Prostate gland (tissue), 2 donors: ENCODE measurements at regions not wholly inside any gene's neighbourhood (a gene's known extent, or its start where the extent isn't known, plus 50 kb on each side); places are given as distances from the start of the nearest gene placed in this dataset.

Experiments
- DNase-seq: peaks from one replicate; pipeline ENCODE4 v3.0.0-alpha.2; 2019; ENCODE audit warnings: low spot score
- H3K27ac ChIP-seq, 2 donors: fragments of 200-600 bp; sonication (generic); 2 replicates each; pipeline ENCODE4 v1.5.1; 2017 to 2019
- H3K27me3 ChIP-seq: fragments of 200-600 bp; sonication (generic); replicated peaks from 2 replicates; pipeline ENCODE4 v1.5.1; 2019; ENCODE audit not compliant: insufficient read depth
- H3K36me3 ChIP-seq, 2 donors: fragments of 200-600 bp; sonication (generic); 1 replicate in 1 of 2; 2 replicates in 1 of 2; pipeline versions ENCODE4 v1.5.1 to v1.8.1; 2017 to 2019
- H3K4me1 ChIP-seq: fragments of 200-600 bp; sonication (generic); replicated peaks from 2 replicates; pipeline ENCODE4 v1.5.1; 2019
- H3K4me3 ChIP-seq, 2 donors: fragments of 200-600 bp; sonication (generic); 2 replicates each; pipeline ENCODE4 v1.5.1; 2017 to 2019
- H3K9me3 ChIP-seq: fragments of 200-600 bp; sonication (generic); 2 replicates; pipeline ENCODE4 v1.5.1; 2017
- POLR2A ChIP-seq: fragments of 450-650 bp; IDR thresholded peaks from one replicate; pipeline ENCODE4 v1.6.1; 2016; ENCODE audit warnings: antibody characterized with exemption, mild to moderate bottlenecking
- POLR2AphosphoS5 ChIP-seq: sonication (generic); formaldehyde crosslinking; IDR thresholded peaks from one replicate; pipeline ENCODE4 v1.6.1; 2017; ENCODE audit warnings: antibody characterized with exemption
- WGBS: methylation state at CpG from one replicate; pipeline ENCODE4 v1.1.5; 2018; 5-methylcytosine and 5-hydroxymethylcytosine counted together
- intact Hi-C: fragments of 100-400 bp; cut with DNase I; formaldehyde crosslinking; loops from one replicate; pipeline ENCODE4 v1.14.2; 2022
- TF ChIP-seq, protein P1 (sequence below), 4 experiments: fragments of 200-600 bp in 2 of 4; fragments of 450-650 bp in 2 of 4; sonication (generic) in 2 of 4; IDR thresholded peaks; 1 replicate in 3 of 4; 2 replicates in 1 of 4; pipeline ENCODE4 v1.5.1; 2016 to 2019; ENCODE audit warnings: antibody characterized with exemption in 4 of 4, mild to moderate bottlenecking in 2 of 4, moderate library complexity in 2 of 4

GRCh38 chr2:118457951-118458350 is 369.7 kb downstream of the INSIG2 start:
- Histone ChIP-seq H3K4me1 (no peaks in the 10 kb centered on the region), H3K9me3 (no peaks in the 10 kb centered on the region), H3K27ac (no peak overlapping the region), H3K36me3 (no peaks in the 10 kb centered on the region), H3K4me3 (no peak overlapping the region), H3K27me3 (no peaks in the 10 kb centered on the region)
- TF ChIP-seq POLR2A (no peak), POLR2AphosphoS5 (no peak)
- TF ChIP-seq, protein P1, sequence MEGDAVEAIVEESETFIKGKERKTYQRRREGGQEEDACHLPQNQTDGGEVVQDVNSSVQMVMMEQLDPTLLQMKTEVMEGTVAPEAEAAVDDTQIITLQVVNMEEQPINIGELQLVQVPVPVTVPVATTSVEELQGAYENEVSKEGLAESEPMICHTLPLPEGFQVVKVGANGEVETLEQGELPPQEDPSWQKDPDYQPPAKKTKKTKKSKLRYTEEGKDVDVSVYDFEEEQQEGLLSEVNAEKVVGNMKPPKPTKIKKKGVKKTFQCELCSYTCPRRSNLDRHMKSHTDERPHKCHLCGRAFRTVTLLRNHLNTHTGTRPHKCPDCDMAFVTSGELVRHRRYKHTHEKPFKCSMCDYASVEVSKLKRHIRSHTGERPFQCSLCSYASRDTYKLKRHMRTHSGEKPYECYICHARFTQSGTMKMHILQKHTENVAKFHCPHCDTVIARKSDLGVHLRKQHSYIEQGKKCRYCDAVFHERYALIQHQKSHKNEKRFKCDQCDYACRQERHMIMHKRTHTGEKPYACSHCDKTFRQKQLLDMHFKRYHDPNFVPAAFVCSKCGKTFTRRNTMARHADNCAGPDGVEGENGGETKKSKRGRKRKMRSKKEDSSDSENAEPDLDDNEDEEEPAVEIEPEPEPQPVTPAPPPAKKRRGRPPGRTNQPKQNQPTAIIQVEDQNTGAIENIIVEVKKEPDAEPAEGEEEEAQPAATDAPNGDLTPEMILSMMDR (IDR thresholded peaks at IDR 0.05), result no peak
- DNase-seq, result no peak
- WGBS, result 76% methylated on average over 3 of the region's 3 CpGs
- intact Hi-C loops, result no loop called here

DNA sequence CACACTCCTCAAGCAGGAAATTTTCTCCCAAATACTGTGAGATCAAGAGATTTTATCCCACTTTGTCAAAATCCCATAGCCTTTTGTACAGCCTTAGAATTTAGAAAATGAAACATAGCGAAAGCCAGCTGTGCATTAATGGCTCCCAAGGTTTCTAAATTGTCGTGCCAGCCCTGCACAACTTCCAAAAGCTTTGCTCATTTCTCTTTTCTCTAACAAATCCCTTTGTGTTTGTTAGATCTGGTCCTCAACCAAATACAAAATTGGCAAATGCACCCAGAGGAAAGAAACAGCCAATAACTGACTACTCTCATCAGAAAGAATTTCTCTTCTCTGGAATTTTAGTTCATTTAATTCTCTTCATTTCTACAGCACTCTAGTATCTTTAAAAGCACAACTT is 361.1 kb downstream of the INSIG2 start:
- WGBS, result 73% methylated on average over 2 of the region's 2 CpGs
- intact Hi-C loops, result no loop called here
- no peak for DNase-seq
- Histone ChIP-seq H3K27ac (no peak overlapping the region), H3K27me3 (no peaks in the 10 kb centered on the region), H3K4me1 (no peaks in the 10 kb centered on the region), H3K36me3 (no peaks in the 10 kb centered on the region), H3K4me3 (no peak overlapping the region), H3K9me3 (no peaks in the 10 kb centered on the region)
- TF ChIP-seq POLR2A, result no peak
- TF ChIP-seq, protein P1 (IDR thresholded peaks at IDR 0.05), result no peak
- TF ChIP-seq POLR2AphosphoS5, result no peak

DNA sequence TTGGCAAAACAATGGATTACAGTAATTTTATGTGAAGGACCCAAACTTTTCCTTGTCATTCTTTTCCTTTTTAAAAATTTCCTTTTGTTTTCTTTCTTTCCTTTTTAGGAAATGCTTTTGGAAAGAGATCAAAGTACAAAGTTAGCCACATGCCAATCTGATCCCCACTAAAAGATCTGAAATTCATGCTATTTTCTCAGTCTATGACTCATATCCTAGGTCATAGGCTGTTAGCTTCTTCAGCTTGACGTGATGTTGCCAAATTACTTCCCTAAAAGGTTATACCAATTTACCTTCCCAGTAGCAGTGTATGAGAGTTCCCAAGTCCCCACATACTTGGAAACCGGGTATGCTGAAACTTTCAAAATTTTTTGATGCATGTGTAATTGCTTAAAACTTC is 355.3 kb downstream of the INSIG2 start:
- Histone ChIP-seq H3K4me1 (no peaks in the 10 kb centered on the region), H3K36me3 (no peaks in the 10 kb centered on the region), H3K27me3 (no peaks in the 10 kb centered on the region), H3K9me3 (no peaks in the 10 kb centered on the region), H3K27ac (no peak overlapping the region), H3K4me3 (no peak overlapping the region)
- intact Hi-C loops, result no loop called here
- no peak for DNase-seq
- TF ChIP-seq, protein P1 (IDR thresholded peaks at IDR 0.05), result no peak
- WGBS, result 38% methylated on average over 2 of the region's 2 CpGs

DNA sequence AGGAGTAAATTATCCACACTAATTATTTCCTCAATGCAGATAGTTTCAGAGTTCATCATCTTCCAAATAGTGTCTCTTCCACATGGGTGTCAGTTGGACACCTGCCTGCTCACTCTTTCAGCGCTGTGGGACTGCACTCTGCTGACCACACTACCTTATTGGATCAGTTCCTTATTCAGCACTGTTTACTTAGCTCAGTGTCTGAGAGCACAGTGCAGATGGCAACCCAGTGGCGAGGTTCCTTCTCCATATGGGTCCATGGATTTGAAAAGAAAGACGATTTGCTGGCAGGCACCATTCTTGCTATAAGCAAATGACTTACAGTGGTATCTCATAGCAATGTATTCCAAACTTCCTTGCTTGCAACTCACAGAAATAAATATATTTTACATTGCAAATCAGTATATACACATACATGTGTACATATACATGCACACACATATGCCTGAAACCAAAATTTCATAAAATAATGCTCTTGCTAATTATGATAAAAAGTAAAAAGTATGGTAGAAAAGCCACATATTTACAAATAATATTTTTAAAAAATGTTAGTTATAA is 354.8 kb downstream of the INSIG2 start:
- WGBS, result 79% methylated on average over 3 of the region's 3 CpGs
- Histone ChIP-seq H3K36me3 (no peaks in the 10 kb centered on the region), H3K4me3 (no peak overlapping the region), H3K27ac (no peak overlapping the region), H3K4me1 (no peaks in the 10 kb centered on the region), H3K27me3 (no peaks in the 10 kb centered on the region), H3K9me3 (no peaks in the 10 kb centered on the region)
- intact Hi-C loops, result no loop called here
- no peak for TF ChIP-seq POLR2A
- TF ChIP-seq, protein P1 (IDR thresholded peaks at IDR 0.05), result no peak
- TF ChIP-seq POLR2AphosphoS5, result no peak
- DNase-seq, result no peak

- Histone ChIP-seq H3K27me3 (no peaks in the 10 kb centered on the region), H3K4me3 (no peak overlapping the region), H3K4me1 (no peaks in the 10 kb centered on the region), H3K9me3 (no peaks in the 10 kb centered on the region), H3K36me3 (no peaks in the 10 kb centered on the region), H3K27ac (no peak overlapping the region)
- intact Hi-C loops, result no loop called here
- WGBS, result 74% methylated on average over 1 of the region's 1 CpG
- TF ChIP-seq, protein P1 (IDR thresholded peaks at IDR 0.05), result no peak
- TF ChIP-seq POLR2A, result no peak
- TF ChIP-seq POLR2AphosphoS5, result no peak
- DNase-seq, result no peak
Measured at GRCh38 chr2:118442046-118442445, 353.8 kb downstream of the INSIG2 start.
